Right lung (tissue), 2 donors: ENCODE measurements at regions not wholly inside any gene's neighbourhood (a gene's known extent, or its start where the extent isn't known, plus 50 kb on each side); places are given as distances from the start of the nearest gene placed in this dataset.

Source experiments
- DNase-seq, 2 donors: peaks; one replicate each; pipeline ENCODE4 v3.0.0-alpha.2; 2013

DNA sequence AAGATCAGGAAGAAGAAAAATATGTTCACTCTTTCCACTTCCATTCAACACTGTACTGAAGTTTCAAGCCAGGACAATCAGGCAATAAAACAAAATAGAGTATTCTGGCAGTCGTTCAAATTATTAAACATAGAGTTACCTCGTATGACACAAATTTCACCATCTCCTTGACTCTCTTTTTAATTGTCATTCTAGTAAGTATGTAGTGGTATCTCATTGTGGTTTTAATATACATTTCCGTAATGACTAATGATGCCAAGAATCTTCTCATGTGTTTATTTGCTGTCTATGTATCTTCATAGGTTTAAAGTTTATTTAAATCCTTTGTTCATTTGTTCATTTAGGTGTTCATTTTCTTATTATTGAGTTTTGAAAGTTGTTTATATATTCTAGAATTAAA lies 352.2 kb downstream of the IDS start:
- no peak for DNase-seq

DNA sequence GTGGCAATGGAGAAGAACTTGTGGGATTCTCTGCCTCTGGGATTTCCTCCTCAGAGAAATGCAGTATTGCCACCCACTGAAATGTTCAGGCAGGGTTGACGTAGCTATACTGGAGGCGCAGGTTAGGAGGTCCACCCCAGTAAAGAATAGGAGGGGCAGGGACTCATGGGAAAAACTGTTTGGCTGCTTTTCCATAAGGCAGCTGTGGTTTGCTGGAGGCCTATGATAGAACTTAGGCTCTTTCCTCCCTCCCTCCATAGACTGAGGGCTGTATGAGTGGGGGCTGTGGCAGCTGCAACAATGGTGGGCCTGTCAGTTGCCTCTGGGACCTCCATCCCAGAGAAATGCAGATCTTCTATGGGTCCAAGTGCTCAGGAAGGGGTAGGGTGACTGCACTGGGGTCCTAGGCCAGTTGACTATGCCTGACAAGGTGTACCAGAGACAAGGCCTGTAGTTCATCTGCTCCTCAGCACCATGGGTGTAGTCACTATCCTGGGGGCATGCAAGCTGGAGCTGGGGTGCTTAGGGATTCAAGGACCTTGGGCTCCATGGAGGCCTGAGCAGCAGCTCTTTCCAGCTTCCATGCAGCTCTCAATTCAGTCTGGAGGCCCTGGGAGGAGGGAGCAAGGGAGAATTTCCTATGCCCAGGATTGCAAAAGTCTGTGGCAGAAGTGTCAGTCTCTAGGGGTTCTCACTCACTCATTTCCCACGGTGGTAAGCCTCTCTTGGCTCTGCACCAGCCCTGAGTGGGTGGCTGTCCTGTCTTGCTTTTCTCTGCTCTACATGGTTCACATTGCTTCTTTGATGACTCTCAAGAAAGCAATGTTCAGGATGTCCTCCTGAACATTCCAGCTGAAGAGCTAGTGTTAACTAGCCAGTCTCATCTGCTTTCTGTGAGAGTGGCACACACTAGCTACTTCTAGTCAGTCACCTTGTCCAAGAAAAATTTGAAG lies 353.0 kb downstream of the IDS start:
- DNase-seq, result no peak

DNA sequence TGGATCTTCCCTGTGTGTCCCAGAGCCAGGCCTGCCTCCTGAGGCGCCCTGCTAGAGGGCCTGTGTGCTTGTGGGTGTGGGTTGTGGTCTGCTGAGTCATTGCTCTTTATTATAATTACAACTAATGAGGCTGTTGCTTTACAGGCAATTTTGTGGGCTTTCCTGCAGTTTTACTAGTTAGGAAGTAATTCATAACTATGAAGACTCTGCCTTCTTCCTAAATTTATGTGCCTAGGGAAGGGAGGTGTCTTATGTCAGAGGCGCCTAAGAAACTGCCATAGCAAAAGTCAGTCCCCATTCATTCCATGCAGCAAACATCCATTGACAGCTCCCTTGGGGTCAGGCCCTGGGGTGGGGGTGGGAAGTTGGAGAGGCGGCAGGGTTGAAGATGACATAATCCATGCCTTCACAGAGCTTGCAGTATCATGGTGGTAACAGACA lies 359.2 kb downstream of the IDS start:
- DNase-seq, result no peak

DNA sequence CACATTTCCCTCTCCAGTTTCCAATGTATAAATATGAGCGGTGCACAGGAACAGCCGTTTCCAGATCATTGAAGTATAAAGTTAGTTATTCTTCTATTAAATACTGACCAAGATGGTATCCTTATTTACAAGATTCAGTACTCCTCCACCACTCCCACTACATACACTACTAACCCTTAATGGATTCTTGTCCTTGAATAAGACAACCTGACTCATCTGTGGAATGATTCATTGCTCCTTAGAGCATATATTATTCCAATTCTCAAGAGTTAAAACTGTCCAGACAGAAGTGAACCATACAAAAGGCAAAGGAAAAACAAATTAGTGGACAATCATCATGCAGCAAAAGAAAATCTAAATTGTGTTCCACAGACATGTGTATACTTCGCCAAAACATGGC lies 373.3 kb downstream of the IDS start:
- DNase-seq, result no peak

DNA sequence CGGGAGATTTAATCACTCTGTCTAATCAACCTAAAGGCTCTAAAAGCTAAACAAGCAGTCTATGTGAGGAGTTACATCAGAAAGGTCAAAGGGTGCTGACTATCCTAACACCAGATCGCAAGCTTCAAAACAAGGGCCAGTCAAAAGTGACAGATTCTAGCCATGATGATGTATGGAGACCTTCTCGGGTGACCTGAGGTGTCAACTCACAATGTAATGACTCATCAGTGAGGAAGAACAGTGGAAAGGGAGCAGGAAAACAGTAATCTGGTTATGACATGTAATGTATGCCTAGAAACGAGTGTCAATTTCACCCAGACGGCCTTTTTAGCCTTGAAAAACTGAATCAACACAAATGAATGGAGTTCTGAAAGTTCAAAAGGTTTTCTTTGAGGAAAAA lies 375.3 kb downstream of the IDS start:
- DNase-seq, result no peak

DNA sequence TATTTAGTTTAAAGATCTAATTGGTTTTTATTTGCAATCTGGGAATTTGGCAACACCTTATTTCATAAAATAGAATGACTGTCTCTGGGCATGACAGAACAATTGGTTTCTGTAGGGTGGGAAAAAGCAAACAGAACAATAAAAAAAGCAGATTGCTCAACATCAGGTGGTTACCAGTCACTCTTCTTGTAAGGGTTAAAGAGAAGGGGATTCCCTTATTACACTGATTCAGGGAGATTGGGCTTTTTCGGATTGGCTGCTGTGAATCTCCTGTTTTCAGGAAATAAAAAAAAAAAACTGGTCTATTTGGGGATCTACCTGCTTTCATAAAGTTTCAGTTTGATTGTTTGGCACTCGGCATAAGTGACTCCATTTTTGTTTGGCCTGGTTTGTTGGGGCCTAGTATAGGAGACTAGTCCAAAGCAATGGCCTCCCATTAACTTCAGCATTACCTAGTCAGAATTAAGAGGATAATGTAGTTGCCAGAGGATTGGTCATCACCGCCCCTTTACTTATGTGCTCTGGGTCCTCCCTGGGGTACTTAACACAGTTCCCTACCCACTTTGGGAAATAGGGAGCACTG lies 380.5 kb downstream of the IDS start:
- DNase-seq, result no peak

DNA sequence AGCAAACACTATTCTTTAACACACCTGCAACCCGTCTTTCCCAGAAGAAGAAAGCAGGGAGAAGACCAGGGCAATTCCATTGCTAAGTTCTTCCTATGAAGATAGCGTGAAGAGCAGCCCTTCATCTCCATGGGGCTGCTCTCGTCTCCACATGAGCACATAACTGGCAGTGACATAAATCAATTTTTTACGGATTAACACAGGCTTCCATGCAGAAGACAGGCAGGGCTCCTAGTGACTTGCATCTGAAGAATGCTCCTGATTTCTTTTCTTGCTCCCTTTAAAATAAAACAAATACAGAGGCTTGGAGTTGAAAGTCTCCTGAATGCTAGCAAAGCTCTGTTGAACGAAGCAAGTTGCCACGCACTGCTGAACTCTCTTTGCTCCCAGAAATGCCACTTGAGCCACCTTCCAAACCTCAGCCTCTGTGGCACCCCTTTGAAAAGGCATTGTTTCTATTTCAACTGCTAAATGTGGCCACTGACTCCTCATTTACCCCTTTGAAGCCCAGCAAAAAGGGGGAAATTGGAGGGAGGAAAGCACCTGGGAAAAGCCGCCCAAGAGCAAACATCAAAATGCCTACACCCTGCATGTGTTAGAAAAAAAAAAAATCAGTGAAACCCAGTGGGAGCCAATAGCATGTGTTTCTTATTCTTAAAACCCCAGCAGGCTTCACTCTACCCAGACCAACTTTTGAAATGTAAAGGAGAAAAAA lies 383.7 kb downstream of the IDS start:
- no peak for DNase-seq

DNA sequence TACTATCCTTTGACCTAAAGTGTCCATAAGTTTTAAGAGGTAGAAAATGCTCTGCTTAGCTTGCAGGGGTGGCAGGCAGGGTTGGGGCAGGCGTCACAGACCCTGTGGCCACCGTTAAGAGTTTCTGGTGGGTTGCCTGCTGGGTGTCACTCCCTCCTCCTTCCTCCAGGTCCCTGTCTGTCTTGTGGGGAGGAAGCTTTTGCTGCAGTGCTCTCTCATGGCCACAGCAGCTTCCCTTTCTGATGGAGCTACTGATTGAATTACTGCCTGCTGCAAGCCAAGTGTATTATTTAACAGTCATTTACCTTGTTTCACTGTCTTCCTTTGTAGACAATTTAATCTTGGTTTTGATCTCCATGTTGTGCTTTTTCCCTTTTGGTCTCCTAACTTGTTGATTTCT lies 384.6 kb downstream of the IDS start:
- no peak for DNase-seq

DNA sequence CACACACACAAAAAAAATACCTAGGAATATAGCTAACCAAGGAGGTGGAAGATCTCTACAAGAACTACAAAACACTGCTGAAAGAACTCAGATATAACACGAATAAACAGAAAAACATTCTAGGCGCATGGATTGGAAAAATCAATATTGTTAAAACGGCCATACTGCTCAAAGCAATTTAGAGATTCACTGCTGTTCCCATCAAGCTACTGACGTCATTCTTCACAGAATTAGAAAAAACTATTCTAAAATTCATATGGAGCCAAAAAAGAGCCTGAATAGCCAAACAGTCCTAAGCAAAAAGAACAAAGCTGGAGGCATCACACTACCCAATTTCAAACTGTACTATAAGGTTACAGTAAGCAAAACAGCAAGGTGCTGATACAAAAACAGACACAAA lies 390.2 kb downstream of the IDS start:
- DNase-seq, result no peak

DNA sequence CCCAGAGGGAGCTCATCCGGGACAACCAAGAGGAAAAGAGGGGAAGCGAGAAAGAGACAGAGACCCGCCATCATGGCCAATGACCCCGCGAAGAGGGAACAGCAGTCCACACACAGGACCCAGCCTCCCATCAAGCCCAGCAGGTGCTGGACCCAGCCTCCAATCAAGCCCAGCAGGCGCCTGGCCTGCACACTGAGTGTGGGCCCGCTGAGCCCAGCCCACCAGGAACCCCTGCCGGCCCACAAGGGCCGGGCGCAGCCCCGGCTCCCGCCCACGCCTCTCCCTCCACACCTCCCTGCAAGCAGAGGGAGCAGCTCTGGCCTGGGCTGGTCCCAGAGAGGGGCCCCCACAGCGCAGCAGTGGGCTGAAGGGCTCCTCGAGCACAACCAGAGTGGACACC lies 391.1 kb downstream of the IDS start:
- DNase-seq, result no peak

DNA sequence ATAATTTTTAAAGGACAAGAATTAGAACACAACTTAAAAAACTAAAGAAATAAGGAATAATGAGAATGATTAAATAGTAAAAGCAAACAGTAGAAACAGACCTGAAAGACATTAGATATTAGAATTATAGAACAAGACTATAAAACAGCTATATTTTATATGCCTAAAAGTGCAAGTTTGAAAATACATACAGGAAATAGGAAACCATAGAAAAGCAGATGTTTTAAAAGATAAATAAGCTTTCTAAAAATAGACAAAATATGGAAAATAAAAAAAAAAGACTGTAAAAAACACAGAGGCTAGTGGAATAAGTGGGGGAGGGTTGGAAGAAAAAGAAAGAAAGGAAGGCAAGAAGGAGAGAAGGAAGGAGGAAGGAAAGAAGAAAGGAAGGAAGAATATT lies 407.3 kb downstream of the IDS start:
- no peak for DNase-seq

DNA sequence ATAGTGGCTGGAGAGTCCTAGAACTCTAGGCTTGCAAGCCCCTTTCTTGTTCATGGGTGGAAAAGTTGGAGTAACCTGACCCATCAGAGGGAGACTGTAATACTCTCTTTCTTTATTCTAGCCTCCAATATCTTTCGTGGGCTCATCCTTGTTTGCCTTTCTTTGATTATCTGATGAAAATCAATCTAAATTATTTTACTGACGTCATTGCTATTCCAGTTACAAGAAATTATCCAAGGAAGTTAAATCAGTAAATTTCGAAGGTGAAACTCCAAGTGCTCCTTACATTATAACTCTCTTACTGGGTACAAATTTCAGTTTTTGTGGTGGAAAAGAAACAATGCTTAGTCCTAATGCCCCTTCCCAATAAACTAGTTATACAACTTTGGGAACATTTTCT lies 412.9 kb downstream of the IDS start:
- no peak for DNase-seq

DNA sequence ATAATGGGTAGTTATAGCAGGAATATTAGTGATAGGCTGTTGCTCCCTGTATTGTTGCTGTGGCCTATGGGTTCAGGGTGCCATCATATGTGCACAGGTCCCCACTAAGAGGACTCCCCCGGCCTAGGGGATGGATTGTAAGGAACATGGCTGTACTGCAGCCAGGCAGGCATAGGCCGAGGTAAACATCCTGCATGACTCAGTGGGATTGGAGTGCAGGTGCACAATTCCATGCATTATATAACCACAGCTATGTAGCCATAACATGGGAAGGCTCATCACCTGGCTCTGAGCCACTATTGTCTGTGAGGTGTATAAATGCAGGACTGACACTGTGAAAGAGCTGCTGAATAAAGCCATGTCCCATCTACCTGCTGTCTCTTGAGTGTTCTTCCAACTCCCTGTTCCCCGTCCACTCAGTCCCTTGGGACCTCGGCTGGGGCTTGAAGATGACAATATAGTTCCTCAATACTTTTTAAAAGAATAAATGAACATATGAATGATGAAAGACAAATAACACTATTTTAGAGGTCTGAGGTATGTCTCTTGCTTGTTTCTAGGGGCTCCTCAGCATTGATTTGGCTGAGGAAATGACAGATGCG lies 425.2 kb downstream of the IDS start:
- no peak for DNase-seq

DNA sequence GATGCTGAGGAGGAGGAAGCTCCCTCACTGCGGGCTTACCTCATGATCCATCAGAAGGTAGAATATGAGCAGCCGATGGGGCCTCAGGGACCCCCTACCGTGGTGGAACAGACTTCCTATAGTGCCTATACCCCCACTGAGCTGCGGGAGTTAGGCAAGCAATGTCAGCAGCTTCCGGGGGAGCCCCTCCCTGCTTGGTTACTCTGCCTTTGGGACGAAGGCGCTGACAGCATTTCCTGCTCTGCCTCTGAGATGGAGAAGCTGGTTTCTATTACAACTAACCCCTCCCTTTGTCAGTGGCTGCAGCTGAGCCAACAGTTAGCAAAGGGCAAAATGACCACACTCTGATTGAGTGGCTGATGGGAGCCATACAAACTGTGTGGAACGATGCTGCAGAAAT lies 430.7 kb downstream of the IDS start:
- peak; percentile 38 to 61 for DNase-seq

DNA sequence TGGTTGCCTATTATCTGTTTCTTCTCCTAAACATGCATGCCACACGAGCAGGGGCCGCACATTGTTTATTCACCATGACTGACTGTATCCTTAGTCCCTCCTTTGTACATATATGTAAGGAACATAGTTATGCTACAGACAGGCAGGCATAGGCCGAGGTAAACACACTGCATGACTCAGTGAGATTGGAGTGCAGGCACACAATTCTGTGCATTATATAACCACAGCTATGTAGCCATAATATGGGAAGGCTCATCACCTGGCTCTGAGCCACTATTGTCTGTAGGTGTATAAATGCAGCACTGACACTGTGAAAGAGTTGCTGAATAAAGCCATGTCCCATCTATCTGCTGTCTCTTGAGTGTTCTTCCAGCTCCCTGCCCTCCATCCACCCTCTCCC lies 431.6 kb downstream of the IDS start:
- no peak for DNase-seq

DNA sequence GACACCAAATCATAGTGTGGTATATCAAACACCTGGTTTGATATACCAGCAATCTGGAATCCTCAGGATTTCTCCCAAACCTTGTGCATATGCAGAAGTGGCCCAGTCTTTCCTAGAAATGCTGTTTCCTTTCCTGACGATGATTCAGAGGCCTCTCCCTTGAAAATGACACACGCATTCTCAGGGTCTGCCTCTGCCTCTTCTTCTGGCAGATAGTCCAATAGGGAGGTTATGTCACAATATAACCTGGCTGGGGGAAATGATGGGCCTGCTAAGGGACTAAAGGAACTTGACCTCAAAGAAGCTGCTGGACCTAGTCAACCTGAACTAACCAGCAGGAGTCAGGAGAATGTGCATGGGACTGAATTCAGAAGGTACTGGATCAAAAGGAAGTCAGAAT lies 435.2 kb downstream of the IDS start:
- DNase-seq, result no peak

DNA sequence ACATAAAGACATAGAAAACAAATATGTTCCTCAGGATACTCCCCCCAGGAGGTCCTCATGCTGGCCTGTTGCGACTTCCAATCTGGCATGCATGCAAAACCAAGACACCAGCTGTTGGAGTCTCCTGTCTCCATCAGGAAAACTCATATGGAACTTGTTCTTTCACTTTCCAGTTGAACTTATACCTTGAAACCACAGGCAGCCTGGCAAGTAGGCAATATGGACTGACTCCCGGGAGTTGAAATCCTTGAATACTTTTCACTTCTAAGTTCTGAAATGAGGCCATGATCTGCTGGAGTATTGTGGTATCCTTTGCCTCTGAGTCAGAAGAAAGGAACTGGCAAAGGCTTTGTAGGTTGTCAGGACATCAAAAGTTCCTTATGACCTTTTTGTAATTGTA lies 444.2 kb downstream of the IDS start:
- no peak for DNase-seq
